ENCODE measurements at regions not wholly inside any gene's neighbourhood (a gene's known extent, or its start where the extent isn't known, plus 50 kb on each side); places are given as distances from the start of the nearest gene placed in this dataset.

DNA sequence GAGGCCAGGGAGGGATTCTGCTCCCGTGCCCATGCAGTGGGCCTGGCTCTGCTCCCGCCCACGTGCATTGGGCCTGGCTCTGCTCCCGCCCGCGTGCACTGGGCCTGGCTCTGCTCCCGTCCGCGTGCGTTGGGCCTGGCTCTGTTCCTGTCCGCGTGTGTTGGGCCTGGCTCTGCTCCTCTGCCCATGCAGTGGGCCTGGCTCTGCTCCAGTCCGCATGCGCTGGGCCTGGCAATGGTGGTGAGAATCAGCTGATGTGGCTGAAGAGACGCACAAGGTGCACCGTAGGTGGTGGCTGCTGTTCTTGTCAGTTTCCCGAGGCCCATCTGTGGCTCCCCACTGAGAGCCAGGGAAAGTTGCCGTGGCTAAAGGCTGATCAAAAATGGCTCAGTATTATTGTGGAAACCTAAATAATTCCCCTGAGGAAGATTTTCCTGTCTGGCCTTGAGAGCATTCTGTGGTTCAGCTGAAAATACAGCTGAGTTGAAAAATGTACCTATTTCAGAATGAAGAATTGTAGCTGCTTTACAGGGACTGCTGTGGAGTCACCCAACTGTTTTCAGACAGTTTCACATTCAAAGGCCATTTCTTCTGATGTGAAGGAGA is 572.4 kb downstream of the GLRX3 start:
- H3K4me3 ChIP-seq (replicated peaks; ENCODE audit: insufficient read depth, low read length), result no peak overlapping the region
- H3K27me3 ChIP-seq (ENCODE audit: insufficient read depth, poor library complexity, severe bottlenecking), result no peaks in the 10 kb centered on the region
- DNase-seq (ENCODE audit: low read depth in 1 of 2, low spot score in 1 of 2), result no peak
- H3K27ac ChIP-seq (replicated peaks), result no peak overlapping the region
- no peak for TF ChIP-seq GABPA (IDR thresholded peaks at IDR 0.05; ENCODE audit: low read depth)
- TF ChIP-seq, protein P1, sequence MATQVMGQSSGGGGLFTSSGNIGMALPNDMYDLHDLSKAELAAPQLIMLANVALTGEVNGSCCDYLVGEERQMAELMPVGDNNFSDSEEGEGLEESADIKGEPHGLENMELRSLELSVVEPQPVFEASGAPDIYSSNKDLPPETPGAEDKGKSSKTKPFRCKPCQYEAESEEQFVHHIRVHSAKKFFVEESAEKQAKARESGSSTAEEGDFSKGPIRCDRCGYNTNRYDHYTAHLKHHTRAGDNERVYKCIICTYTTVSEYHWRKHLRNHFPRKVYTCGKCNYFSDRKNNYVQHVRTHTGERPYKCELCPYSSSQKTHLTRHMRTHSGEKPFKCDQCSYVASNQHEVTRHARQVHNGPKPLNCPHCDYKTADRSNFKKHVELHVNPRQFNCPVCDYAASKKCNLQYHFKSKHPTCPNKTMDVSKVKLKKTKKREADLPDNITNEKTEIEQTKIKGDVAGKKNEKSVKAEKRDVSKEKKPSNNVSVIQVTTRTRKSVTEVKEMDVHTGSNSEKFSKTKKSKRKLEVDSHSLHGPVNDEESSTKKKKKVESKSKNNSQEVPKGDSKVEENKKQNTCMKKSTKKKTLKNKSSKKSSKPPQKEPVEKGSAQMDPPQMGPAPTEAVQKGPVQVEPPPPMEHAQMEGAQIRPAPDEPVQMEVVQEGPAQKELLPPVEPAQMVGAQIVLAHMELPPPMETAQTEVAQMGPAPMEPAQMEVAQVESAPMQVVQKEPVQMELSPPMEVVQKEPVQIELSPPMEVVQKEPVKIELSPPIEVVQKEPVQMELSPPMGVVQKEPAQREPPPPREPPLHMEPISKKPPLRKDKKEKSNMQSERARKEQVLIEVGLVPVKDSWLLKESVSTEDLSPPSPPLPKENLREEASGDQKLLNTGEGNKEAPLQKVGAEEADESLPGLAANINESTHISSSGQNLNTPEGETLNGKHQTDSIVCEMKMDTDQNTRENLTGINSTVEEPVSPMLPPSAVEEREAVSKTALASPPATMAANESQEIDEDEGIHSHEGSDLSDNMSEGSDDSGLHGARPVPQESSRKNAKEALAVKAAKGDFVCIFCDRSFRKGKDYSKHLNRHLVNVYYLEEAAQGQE (IDR thresholded peaks at IDR 0.05; ENCODE audit: insufficient replicate concordance, low read depth), result no peak
- TF ChIP-seq POLR2AphosphoS5 (IDR thresholded peaks at IDR 0.05; ENCODE audit: low read depth), result no peak

GRCh38 chr10:130709415-130709814 is 573.2 kb downstream of the GLRX3 start:
- no peak for TF ChIP-seq SPI1 (IDR thresholded peaks at IDR 0.05; ENCODE audit: borderline replicate concordance, low read depth)
- Histone ChIP-seq H3K27me3 (ENCODE audit: insufficient read depth, poor library complexity, severe bottlenecking) (no peaks in the 10 kb centered on the region), H3K4me3 (replicated peaks; ENCODE audit: insufficient read depth, low read length) (no peak overlapping the region), H3K27ac (replicated peaks) (no peak overlapping the region)
- DNase-seq (ENCODE audit: low read depth in 1 of 2, low spot score in 1 of 2), result no peak

DNA sequence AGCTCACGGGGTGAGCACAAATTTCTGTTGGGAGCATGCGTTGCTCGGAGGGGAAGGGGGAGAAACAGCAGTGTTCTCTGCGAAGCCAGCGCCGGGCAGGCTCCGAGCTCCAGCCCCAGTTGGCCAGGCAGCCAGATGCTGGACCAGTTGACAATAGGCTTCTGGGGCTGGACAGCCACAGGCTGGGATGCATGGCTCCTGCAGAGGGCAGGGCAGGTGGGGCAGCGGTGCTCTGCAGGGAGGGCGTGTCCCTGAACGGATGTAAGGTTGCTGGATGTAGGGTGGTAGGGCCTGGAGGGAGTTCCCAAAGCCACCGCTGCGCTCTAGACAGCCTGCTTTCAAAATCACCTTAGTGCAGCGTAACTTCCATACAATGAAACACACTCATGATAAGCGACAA is 574.9 kb downstream of the GLRX3 start:
- Histone ChIP-seq H3K27ac (replicated peaks) (no peak overlapping the region), H3K27me3 (ENCODE audit: insufficient read depth, poor library complexity, severe bottlenecking) (peaks cover 2% of the 10 kb centered on the region), H3K4me3 (replicated peaks; ENCODE audit: insufficient read depth, low read length) (no peak overlapping the region)
- DNase-seq (ENCODE audit: low read depth in 1 of 2, low spot score in 1 of 2), result no peak
- TF ChIP-seq GABPA (IDR thresholded peaks at IDR 0.05; ENCODE audit: low read depth) (no peak), CTCF (IDR thresholded peaks at IDR 0.05; ENCODE audit: insufficient read depth, low read length) (no peak), POLR2AphosphoS5 (IDR thresholded peaks at IDR 0.05; ENCODE audit: low read depth) (no peak)
- TF ChIP-seq, protein P1 (IDR thresholded peaks at IDR 0.05; ENCODE audit: insufficient replicate concordance, low read depth), result no peak

- no peak for DNase-seq (ENCODE audit: low read depth in 1 of 2, low spot score in 1 of 2)
- H3K27ac ChIP-seq (replicated peaks), result no peak overlapping the region
- TF ChIP-seq SPI1 (IDR thresholded peaks at IDR 0.05; ENCODE audit: borderline replicate concordance, low read depth) (no peak), GABPA (IDR thresholded peaks at IDR 0.05; ENCODE audit: low read depth) (no peak), POLR2AphosphoS5 (IDR thresholded peaks at IDR 0.05; ENCODE audit: low read depth) (no peak), CTCF (IDR thresholded peaks at IDR 0.05; ENCODE audit: insufficient read depth, low read length) (no peak)
- TF ChIP-seq, protein P1 (IDR thresholded peaks at IDR 0.05; ENCODE audit: insufficient replicate concordance, low read depth), result no peak
- H3K4me3 ChIP-seq (replicated peaks; ENCODE audit: insufficient read depth, low read length), result no peak overlapping the region
- peaks cover 2% of the 10 kb centered on the region for H3K27me3 ChIP-seq (ENCODE audit: insufficient read depth, poor library complexity, severe bottlenecking)
Observed at GRCh38 chr10:130713135-130713534, 576.9 kb downstream of the GLRX3 start.
